HG03280 (cell line): ENCODE measurements at regions not wholly inside any gene's neighbourhood (a gene's known extent, or its start where the extent isn't known, plus 50 kb on each side); places are given as distances from the start of the nearest gene placed in this dataset.

Experiments used
- ATAC-seq: cut with Tn5 transposase; IDR thresholded peaks from one replicate; pipeline ENCODE4 v1.9.1; 2021; ENCODE audit warnings: mild to moderate bottlenecking, moderate library complexity; ENCODE audit not compliant: unreplicated experiment

GRCh38 chr12:132395908-132396305 lies 66.5 kb upstream of the GALNT9 start:
- ATAC-seq: no peak

- no peak for ATAC-seq
Observed at GRCh38 chr12:132395192-132395907, 66.0 kb upstream of the GALNT9 start.

- no peak for ATAC-seq
Observed at GRCh38 chr12:132393991-132394949, 64.9 kb upstream of the GALNT9 start.

- ATAC-seq: no peak
Observed at GRCh38 chr12:132393245-132393795, 63.9 kb upstream of the GALNT9 start.

GRCh38 chr12:132392389-132393244 lies 63.2 kb upstream of the GALNT9 start:
- no peak for ATAC-seq

- no peak for ATAC-seq
Observed at GRCh38 chr12:132391326-132392041, 62.1 kb upstream of the GALNT9 start.

GRCh38 chr12:132390287-132391076 lies 61.1 kb upstream of the GALNT9 start:
- ATAC-seq: no peak

GRCh38 chr12:132389526-132390286 lies 60.3 kb upstream of the GALNT9 start:
- no peak for ATAC-seq

- no peak for ATAC-seq
Observed at GRCh38 chr12:132389026-132389425, 59.6 kb upstream of the GALNT9 start.

GRCh38 chr12:132388379-132389015 lies 59.1 kb upstream of the GALNT9 start:
- ATAC-seq: no peak

GRCh38 chr12:132386926-132387497 lies 57.6 kb upstream of the GALNT9 start:
- ATAC-seq: no peak

- ATAC-seq: no peak
Observed at GRCh38 chr12:132385923-132386751, 56.7 kb upstream of the GALNT9 start.

- ATAC-seq: no peak
Observed at GRCh38 chr12:132384916-132385774, 55.8 kb upstream of the GALNT9 start.

- no peak for ATAC-seq
Observed at GRCh38 chr12:132380641-132381040, 51.3 kb upstream of the GALNT9 start.

- no peak for ATAC-seq
Observed at GRCh38 chr12:132379996-132380395, 50.6 kb upstream of the GALNT9 start.

- ATAC-seq: no peak
Observed at GRCh38 chr12:132379576-132379975, 50.2 kb upstream of the GALNT9 start.
